NT2/D1 (cell line): ENCODE measurements at regions not wholly inside any gene's neighbourhood (a gene's known extent, or its start where the extent isn't known, plus 50 kb on each side); places are given as distances from the start of the nearest gene placed in this dataset.
"Not testable (repeated sequence)": the region's sequence is repeated elsewhere in the genome, so short reads cannot be mapped to it uniquely, and the experiment has no call there.

ENCODE experiments used
- DNase-seq: peaks from one replicate; pipeline ENCODE4 v3.0.0-alpha.2; 2011; ENCODE audit warnings: low read depth, low spot score
- H3K27me3 ChIP-seq: 2 replicates; pipeline ENCODE4 v1.6.0; 2011; ENCODE audit warnings: mild to moderate bottlenecking; ENCODE audit not compliant: insufficient read length, insufficient read depth
- H3K36me3 ChIP-seq: 2 replicates; pipeline ENCODE4 v1.6.1; 2011; ENCODE audit warnings: mild to moderate bottlenecking, low read length, mixed read lengths; ENCODE audit not compliant: insufficient read depth, insufficient read length
- H3K4me1 ChIP-seq: 2 replicates; pipeline ENCODE4 v1.5.1; 2011; ENCODE audit not compliant: insufficient read depth, insufficient read length
- H3K4me3 ChIP-seq: 2 replicates; pipeline ENCODE4 v1.5.1; 2011; ENCODE audit warnings: low read depth; ENCODE audit not compliant: insufficient read length
- H3K9ac ChIP-seq: 2 replicates; pipeline ENCODE4 v1.6.0; 2011; ENCODE audit warnings: low read depth; ENCODE audit not compliant: insufficient read length
- H3K9me3 ChIP-seq: 2 replicates; pipeline ENCODE4 v1.5.1; 2011; ENCODE audit warnings: mild to moderate bottlenecking, low read length; ENCODE audit not compliant: insufficient read depth
- SUZ12 ChIP-seq: IDR thresholded peaks from 2 replicates; pipeline ENCODE4 v1.6.1; 2011; ENCODE audit not compliant: insufficient read length, insufficient read depth; ENCODE audit errors: extremely low read depth
- YY1 ChIP-seq: IDR thresholded peaks from 2 replicates; pipeline ENCODE4 v1.6.1; 2011; ENCODE audit not compliant: insufficient read length, insufficient read depth
- ZNF274 ChIP-seq: IDR thresholded peaks from 2 replicates; pipeline ENCODE4 v1.6.1; 2011; ENCODE audit warnings: mild to moderate bottlenecking, low read depth, low read length

- not testable (repeated sequence) for DNase-seq, H3K36me3 ChIP-seq, H3K9ac ChIP-seq, H3K4me1 ChIP-seq, H3K27me3 ChIP-seq
- Histone ChIP-seq H3K4me3 (peak overlapping the region; percentile 27), H3K9me3 (peaks cover 17% of the 10 kb centered on the region)
- peak; percentile 16 for TF ChIP-seq YY1
Observed at GRCh38 chr2:236389284-236390216, 125.3 kb upstream of the ASB18 start.

GRCh38 chr2:236393101-236393500 is 128.9 kb upstream of the ASB18 start:
- Histone ChIP-seq H3K9me3 (peaks cover 17% of the 10 kb centered on the region), H3K4me3 (no peak overlapping the region), H3K4me1 (no peaks in the 10 kb centered on the region), H3K36me3 (no peaks in the 10 kb centered on the region), H3K9ac (no peak overlapping the region), H3K27me3 (no peaks in the 10 kb centered on the region)
- no peak for TF ChIP-seq YY1
- TF ChIP-seq SUZ12 = no peak
- no peak for TF ChIP-seq ZNF274
- DNase-seq = no peak

GRCh38 chr2:236393581-236393980 is 129.4 kb upstream of the ASB18 start:
- H3K4me1 ChIP-seq = no peaks in the 10 kb centered on the region
- TF ChIP-seq SUZ12 = no peak
- TF ChIP-seq YY1 = no peak
- no peak for TF ChIP-seq ZNF274
- DNase-seq = no peak
- H3K27me3 ChIP-seq = no peaks in the 10 kb centered on the region
- no peak overlapping the region for H3K9ac ChIP-seq
- H3K36me3 ChIP-seq = no peaks in the 10 kb centered on the region
- H3K4me3 ChIP-seq = no peak overlapping the region
- H3K9me3 ChIP-seq = peaks cover 17% of the 10 kb centered on the region

- TF ChIP-seq SUZ12 (no peak), ZNF274 (no peak), YY1 (no peak)
- Histone ChIP-seq H3K36me3 (no peaks in the 10 kb centered on the region), H3K9me3 (peaks cover 17% of the 10 kb centered on the region), H3K4me3 (no peak overlapping the region), H3K9ac (no peak overlapping the region), H3K27me3 (no peaks in the 10 kb centered on the region), H3K4me1 (no peaks in the 10 kb centered on the region)
- no peak for DNase-seq
Observed at GRCh38 chr2:236394571-236394970, 130.4 kb upstream of the ASB18 start.

GRCh38 chr2:236395067-236395466 is 130.9 kb upstream of the ASB18 start:
- Histone ChIP-seq H3K9me3 (peaks cover 14% of the 10 kb centered on the region), H3K36me3 (no peaks in the 10 kb centered on the region), H3K4me1 (no peaks in the 10 kb centered on the region), H3K27me3 (no peaks in the 10 kb centered on the region), H3K9ac (no peak overlapping the region), H3K4me3 (no peak overlapping the region)
- no peak for DNase-seq
- TF ChIP-seq SUZ12 (no peak), ZNF274 (no peak), YY1 (no peak)

GRCh38 chr2:236396818-236397350 is 132.7 kb upstream of the ASB18 start:
- TF ChIP-seq SUZ12 (no peak), YY1 (no peak), ZNF274 (no peak)
- no peaks in the 10 kb centered on the region for H3K36me3 ChIP-seq
- no peaks in the 10 kb centered on the region for H3K27me3 ChIP-seq
- no peak for DNase-seq
- peaks cover under 1% of the 10 kb centered on the region for H3K4me1 ChIP-seq
- no peak overlapping the region for H3K4me3 ChIP-seq
- H3K9ac ChIP-seq = no peak overlapping the region
- no peaks in the 10 kb centered on the region for H3K9me3 ChIP-seq

- no peak for TF ChIP-seq SUZ12
- no peak for TF ChIP-seq ZNF274
- TF ChIP-seq YY1 = no peak
- no peak for DNase-seq
- no peak overlapping the region for H3K9ac ChIP-seq
- H3K4me1 ChIP-seq = peaks cover 6% of the 10 kb centered on the region
- no peaks in the 10 kb centered on the region for H3K36me3 ChIP-seq
- no peak overlapping the region for H3K4me3 ChIP-seq
- H3K27me3 ChIP-seq = no peaks in the 10 kb centered on the region
- no peaks in the 10 kb centered on the region for H3K9me3 ChIP-seq
Observed at GRCh38 chr2:236397681-236398080, 133.5 kb upstream of the ASB18 start.
